GM06990 (cell line): ENCODE measurements at regions not wholly inside any gene's neighbourhood (a gene's known extent, or its start where the extent isn't known, plus 50 kb on each side); places are given as distances from the start of the nearest gene placed in this dataset.

Experiments
- DNase-seq: peaks from one replicate; pipeline ENCODE4 v3.0.0-alpha.2; 2011; ENCODE audit not compliant: insufficient read length; ENCODE audit errors: extremely low read depth
- H3K27me3 ChIP-seq: replicated peaks from 2 replicates; pipeline ENCODE4 v1.6.0; 2011; ENCODE audit warnings: low read length; ENCODE audit not compliant: control insufficient read depth, insufficient read depth
- H3K36me3 ChIP-seq: 2 replicates; pipeline ENCODE4 v1.5.1; 2011; ENCODE audit warnings: low read length; ENCODE audit not compliant: control insufficient read depth, insufficient read depth
- H3K4me3 ChIP-seq: replicated peaks from 2 replicates; pipeline ENCODE4 v1.5.1; 2011; ENCODE audit warnings: low read depth, mild to moderate bottlenecking, control low read depth, low read length
- TF ChIP-seq, protein P1 (sequence below): IDR thresholded peaks from 2 replicates; pipeline ENCODE4 v1.5.1; 2011; ENCODE audit warnings: low read length, control low read depth, mild to moderate bottlenecking, inconsistent platforms; ENCODE audit not compliant: insufficient read depth, poor library complexity, severe bottlenecking

- TF ChIP-seq, protein P1, sequence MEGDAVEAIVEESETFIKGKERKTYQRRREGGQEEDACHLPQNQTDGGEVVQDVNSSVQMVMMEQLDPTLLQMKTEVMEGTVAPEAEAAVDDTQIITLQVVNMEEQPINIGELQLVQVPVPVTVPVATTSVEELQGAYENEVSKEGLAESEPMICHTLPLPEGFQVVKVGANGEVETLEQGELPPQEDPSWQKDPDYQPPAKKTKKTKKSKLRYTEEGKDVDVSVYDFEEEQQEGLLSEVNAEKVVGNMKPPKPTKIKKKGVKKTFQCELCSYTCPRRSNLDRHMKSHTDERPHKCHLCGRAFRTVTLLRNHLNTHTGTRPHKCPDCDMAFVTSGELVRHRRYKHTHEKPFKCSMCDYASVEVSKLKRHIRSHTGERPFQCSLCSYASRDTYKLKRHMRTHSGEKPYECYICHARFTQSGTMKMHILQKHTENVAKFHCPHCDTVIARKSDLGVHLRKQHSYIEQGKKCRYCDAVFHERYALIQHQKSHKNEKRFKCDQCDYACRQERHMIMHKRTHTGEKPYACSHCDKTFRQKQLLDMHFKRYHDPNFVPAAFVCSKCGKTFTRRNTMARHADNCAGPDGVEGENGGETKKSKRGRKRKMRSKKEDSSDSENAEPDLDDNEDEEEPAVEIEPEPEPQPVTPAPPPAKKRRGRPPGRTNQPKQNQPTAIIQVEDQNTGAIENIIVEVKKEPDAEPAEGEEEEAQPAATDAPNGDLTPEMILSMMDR: no peak
- H3K36me3 ChIP-seq: no peaks in the 10 kb centered on the region
- H3K27me3 ChIP-seq: no peaks in the 10 kb centered on the region
- no peak overlapping the region for H3K4me3 ChIP-seq
- peak; percentile 66 for DNase-seq
Measured at GRCh38 chr5:116358911-116359418, 215.7 kb downstream of the SEMA6A start.

DNA sequence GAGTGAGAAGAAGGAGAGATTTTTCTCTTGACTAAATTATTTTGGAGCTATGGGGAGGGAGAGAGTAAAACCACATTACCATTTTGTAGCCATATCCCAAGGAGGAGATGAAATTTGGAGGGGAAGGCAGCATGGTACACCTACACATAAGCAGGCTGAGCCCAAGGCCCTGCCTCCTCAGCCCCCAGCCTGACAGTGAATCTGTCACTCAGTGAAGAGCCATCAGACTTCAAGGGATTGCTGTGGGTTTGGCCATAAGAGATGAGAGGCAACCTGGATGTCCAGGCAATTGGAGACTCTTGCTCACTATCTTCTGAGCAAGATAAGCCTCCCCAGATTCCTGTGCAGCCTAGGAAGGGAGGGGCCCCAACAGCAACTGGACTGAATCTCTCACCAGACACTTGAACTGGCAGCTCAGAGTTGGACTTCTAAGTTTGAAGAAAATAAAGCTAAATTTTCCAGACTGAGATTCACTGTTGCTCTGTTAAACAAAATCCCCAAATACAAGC, 216.6 kb downstream of the SEMA6A start:
- H3K36me3 ChIP-seq: no peaks in the 10 kb centered on the region; the same call in 1 of the 2 replicates
- TF ChIP-seq, protein P1: no peak
- no peak overlapping the region for H3K4me3 ChIP-seq

DNA sequence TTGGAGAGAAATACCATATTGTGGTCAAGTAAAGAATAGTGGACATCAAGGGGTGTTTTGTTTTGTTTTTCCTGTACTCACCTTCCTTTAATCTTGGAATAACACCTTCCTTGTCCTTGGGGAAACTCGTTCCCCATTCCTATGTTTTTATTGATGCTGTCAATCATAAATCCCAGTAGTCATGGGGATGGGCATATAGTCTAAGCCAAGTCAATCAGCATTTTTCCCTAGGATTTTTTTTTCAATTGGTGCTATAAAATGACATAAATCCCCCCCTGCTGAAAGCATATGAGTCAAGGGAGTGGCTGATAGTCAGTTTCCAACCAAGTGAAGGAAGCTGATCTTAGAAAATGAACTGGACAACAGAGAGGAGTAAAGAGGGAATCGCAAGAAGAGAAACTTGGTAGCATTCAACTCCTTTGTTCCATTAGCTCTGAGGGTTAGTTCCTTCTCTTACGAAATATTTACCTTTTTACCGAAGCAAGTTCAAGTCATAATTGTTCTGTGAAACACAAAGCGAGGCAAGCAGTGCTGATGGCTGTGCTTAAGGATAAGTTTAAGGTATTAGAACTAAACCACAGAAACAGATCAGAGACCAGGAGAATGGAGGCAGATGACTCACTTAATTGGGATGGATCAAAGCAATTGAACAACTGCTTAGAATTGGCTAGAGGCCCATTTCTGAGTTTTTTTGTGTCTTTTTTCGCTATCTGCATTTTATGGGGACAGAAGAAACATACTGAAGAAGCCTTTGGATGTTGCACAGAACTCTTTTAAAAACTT, 218.6 kb downstream of the SEMA6A start:
- Histone ChIP-seq H3K27me3 (no peaks in the 10 kb centered on the region), H3K4me3 (no peak overlapping the region), H3K36me3 (no peaks in the 10 kb centered on the region; the same call in 1 of the 2 replicates)
- no peak for DNase-seq
- TF ChIP-seq, protein P1: no peak

More for the DNA sequence above, 216.6 kb downstream of the SEMA6A start:
- no peak for DNase-seq
- no peaks in the 10 kb centered on the region for H3K27me3 ChIP-seq

DNA sequence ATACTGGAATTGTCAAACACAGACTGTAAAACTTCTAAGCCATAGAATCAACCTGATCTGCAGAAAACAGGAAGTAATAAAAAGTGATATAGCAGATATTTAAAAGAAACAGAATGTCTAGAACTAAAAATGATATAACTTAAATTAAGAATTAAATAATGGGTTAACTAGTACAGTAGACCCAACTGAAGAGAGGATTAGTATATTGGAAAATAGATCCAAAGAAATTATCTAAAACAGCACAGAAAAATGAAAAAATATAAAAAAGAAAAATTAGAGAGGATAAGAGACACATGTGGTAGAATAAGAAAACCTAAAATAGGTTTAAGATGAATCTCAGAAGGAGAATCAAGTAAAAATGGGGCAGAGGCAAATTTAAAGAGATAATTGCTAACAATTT, 219.9 kb downstream of the SEMA6A start:
- TF ChIP-seq, protein P1: no peak

DNA sequence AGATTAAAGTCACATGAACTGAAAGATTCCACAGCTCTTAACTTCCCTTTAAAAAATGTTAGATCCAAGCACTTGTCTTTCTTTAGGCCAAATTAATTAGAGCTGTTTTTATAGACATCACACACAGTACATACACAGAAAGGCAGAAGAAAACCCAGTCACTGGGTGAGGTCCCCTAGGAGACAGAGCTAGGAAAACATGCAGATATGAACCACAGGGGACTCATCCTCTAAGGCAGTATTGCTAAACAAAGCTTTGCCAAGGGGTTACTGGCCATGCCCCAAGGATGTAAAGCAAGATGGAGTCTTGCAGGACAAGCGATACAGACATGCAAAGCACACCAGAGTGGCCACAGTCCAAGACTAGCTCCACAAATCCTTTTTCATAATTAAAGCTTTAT, 227.0 kb downstream of the SEMA6A start:
- Histone ChIP-seq H3K36me3 (no peaks in the 10 kb centered on the region), H3K4me3 (no peak overlapping the region), H3K27me3 (no peaks in the 10 kb centered on the region)
- no peak for DNase-seq
- TF ChIP-seq, protein P1: no peak

More for the DNA sequence above, 219.9 kb downstream of the SEMA6A start:
- no peak for DNase-seq
- H3K4me3 ChIP-seq: no peak overlapping the region
- no peaks in the 10 kb centered on the region for H3K27me3 ChIP-seq
- no peaks in the 10 kb centered on the region; the same call in 1 of the 2 replicates for H3K36me3 ChIP-seq
